ENCODE measurements at regions not wholly inside any gene's neighbourhood (a gene's known extent, or its start where the extent isn't known, plus 50 kb on each side); places are given as distances from the start of the nearest gene placed in this dataset.

DNA sequence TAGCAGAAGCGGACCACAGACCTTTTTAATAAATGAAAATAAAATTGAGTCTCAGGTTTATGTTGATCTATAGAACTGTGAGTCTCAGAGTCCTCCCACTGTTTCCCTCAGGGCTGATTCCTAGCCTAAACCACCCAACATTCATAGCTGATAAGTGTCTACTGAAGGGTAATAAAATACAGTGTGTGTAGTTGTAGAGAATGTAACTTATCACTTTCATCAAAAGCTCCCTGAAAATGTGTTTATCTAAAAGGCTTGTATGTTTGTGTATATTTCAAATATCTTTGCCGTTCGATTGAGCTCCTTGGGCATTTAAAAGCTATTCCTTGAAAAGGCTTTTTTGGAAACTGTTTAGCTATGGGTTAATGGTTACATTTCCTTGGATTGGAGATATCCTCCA is 740.3 kb upstream of the SOX9 start:
- TF ChIP-seq, protein P1, sequence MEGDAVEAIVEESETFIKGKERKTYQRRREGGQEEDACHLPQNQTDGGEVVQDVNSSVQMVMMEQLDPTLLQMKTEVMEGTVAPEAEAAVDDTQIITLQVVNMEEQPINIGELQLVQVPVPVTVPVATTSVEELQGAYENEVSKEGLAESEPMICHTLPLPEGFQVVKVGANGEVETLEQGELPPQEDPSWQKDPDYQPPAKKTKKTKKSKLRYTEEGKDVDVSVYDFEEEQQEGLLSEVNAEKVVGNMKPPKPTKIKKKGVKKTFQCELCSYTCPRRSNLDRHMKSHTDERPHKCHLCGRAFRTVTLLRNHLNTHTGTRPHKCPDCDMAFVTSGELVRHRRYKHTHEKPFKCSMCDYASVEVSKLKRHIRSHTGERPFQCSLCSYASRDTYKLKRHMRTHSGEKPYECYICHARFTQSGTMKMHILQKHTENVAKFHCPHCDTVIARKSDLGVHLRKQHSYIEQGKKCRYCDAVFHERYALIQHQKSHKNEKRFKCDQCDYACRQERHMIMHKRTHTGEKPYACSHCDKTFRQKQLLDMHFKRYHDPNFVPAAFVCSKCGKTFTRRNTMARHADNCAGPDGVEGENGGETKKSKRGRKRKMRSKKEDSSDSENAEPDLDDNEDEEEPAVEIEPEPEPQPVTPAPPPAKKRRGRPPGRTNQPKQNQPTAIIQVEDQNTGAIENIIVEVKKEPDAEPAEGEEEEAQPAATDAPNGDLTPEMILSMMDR (IDR thresholded peaks at IDR 0.05; ENCODE audit: poor library complexity), result no peak
- TF ChIP-seq EZH2phosphoT487 (IDR thresholded peaks at IDR 0.05; ENCODE audit: low read depth, severe bottlenecking, unreplicated experiment), result no peak

Data from hepatocyte (in vitro differentiated cells).